Stimulated activated CD4-positive, alpha-beta T cell treated with anti-CD3 and anti-CD28 coated beads, Interleukin-1b, Interleukin-23, amount 100 ng/mL, for 1 hour (primary cell): ENCODE measurements at regions not wholly inside any gene's neighbourhood (a gene's known extent, or its start where the extent isn't known, plus 50 kb on each side); places are given as distances from the start of the nearest gene placed in this dataset.

Source experiments
- DNase-seq, 2 donors: peaks; one replicate each; pipeline ENCODE4 v3.0.0-alpha.2; 2020; ENCODE audit warnings: low read depth in 2 of 2

- no peak for DNase-seq
These were observed 193.3 kb downstream of the CD47 start for GRCh38 chr3:107897471-107898061.

GRCh38 chr3:107894998-107895397 lies 195.8 kb downstream of the CD47 start:
- DNase-seq: no peak

DNA sequence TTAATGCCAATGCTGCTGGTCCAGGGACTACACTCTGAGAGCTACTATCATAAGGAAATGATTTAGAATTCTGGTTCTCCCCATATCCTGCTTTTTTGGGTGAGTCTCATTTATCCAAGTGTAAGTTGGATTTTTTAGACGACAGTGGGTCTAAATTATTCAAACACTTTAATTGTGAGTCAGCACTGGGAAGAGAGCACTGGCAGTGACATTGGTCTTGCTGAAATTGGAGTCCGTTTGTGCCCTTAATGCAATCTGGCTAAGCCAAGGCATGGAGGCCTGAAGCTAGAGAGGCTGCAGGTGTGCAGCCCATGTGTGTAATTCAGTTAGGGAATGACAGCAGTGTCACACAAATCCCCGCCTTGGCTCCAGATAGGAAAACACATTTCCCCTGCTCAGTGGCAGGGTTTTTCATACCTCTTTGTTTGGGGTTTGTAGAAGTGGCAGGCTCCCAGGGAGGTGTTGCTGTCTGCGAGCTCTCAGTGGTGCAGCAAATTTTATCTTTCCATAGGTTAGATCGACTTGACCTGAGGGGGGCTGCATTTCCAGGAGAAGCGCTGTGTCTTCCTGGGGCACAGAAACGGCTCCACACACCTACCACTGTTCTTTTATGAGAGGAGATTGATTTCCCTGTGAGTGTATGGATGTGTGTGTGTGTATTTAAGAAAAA lies 197.7 kb downstream of the CD47 start:
- DNase-seq: no peak

DNA sequence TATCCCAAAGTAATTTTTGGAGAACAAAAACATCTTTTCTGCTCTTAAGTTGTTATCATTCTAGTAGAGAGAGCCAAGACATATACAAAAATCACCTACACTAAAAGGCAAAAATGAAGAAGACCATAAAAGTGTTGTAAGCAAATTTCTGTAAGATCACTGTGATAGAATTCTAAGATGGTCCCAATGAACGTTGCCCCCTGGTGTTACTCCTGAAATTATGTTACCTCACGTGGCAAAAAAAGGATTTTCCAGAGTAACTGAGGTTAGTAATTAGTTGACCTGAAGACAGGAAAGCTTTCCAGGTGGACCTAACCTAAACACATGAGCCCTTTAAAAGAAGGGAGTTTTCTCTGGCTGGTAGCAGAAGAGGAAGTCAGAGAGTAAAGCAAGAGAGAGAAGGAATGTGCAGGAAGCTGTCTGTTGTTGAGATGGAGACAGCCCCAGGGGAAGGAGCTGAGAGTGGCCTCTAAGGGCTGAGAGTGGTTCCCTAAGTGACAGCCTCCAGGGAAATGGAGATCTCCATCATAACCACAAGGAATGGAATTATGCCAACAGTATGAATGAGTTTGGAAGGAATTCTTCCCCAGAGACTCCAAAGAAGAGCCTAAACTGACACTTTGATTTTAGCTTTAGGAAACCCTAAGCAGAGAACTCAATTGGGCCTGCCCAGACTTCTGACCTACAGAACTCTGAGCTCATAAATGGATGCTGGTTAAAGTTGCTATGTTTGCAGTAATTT lies 205.9 kb downstream of the CD47 start:
- no peak for DNase-seq

DNA sequence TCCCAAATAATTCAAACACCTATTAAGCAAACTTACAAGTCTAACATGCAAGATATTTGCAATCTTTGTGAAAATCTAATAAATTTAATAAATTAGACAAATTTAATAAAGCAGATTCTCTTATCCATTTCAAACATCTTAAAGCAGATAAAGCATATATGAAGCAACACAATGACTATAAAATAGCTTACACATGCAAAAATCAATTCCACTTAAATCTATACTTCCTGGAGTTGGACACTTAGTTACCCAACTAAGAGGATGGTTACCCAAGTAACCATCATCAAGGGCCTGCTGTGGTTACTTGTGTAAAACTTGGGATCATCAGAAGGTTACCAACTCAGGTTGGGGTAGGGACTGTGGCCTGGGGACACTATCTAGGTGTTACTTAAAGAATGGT lies 206.8 kb downstream of the CD47 start:
- no peak for DNase-seq

DNA sequence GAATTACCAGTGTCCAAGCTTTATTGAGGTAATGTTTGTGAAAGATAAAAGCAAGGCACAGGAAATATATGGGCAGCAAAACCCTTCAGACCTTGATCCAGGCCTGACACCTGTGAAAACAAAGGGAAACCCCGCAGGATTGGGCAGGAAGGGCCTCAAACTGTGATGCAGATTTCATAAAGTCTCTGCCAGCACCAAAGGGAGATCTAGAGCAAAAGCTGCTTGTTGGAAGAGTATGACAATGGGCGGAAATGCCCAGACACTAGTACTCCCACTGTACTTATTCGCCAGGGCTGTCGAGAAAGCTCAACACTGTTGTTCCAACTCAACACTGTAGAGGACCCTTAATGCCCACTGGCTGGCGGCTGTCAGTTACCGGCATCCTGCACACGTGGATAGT lies 207.9 kb downstream of the CD47 start:
- no peak for DNase-seq

DNA sequence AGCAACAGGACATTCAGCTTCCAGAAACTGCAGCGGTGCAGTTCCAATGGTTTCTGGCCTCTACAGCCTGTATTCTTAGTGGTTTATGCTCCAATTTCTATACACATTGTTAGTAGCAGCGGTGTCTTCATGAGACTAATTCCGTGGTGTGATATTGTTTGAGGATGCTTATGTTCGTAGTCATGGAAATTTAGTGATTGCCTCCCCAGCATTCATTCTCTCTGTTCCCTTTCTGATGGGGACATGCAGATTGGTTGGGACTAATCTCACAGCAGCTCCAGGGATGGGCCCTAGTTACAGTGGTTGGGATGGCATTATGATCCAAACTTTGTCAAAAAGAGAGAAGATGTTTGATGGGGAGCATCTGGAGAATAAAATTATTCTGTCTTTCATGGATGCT lies 208.6 kb downstream of the CD47 start:
- DNase-seq: no peak

DNA sequence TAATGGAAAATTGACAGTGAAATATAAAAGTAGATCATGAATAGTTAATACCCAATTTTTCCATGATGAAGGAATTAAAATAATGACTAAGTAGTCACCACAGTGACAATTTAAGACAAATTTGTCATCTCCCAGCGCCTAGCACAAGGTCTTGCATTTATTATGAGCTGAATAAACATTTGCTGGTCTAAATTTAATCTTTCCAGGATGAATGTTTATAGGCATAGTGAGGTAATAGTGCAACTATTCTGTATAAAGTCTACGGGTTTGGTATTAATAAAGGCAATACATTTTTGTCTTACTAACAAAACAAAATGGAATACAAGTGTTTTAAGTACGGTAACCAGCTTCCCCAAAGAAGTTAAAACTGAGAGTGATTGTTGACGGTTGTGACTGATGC lies 209.3 kb downstream of the CD47 start:
- DNase-seq: no peak

- no peak for DNase-seq
These were observed 210.1 kb downstream of the CD47 start for GRCh38 chr3:107880702-107881101.

GRCh38 chr3:107877936-107878335 lies 212.9 kb downstream of the CD47 start:
- DNase-seq: no peak

DNA sequence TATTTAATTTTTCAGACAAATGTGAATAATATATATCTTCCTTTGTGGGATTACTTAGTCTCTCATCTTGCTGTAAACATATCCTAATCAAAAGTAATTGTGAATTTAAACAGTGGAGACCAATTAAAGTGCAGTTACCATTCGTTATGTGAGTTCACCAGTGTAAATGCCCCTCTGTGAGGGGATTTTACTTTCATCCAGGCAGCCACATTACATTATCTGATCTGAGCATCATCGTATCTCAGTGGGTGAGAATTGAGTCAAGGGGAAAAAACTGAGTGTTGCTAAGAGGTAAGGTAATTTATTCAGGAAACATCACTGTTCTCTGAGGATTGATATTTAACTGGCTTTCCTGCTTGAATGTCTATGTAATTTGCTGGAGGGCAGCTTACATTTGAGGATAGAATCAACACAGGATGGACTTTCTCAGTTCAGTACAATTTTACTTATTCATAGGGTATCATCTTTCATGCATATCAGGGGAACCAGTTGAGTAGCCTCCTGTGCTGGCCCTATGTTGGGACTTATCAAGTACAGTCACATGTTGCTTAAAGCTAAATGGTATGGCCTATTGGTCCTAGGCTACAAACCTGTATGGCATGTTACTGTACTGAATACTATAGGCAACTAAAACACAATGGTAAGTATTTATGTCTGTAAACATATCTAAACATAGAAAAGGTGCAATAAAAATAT lies 219.7 kb downstream of the CD47 start:
- DNase-seq: no peak

DNA sequence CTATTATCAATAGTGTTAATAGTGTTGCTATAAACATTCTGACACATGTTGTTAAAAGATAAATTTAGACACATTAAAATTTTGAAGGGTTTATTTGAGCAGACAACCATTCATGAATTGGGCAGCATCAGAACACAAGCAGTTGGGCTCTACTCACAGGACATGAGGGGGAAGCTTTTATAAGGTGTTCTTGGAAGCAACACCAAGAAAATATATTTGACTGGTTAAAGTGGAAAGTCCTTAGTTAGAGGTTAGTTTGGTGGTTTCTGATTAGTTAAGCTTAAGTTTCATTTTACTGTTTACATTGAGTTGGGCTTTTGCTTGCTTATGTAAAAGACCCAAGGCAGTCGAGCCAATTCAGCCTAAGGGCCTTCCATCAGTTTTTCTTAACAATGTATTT lies 220.7 kb downstream of the CD47 start:
- no peak for DNase-seq

- DNase-seq: no peak
These were observed 222.4 kb downstream of the CD47 start for GRCh38 chr3:107868449-107868848.

DNA sequence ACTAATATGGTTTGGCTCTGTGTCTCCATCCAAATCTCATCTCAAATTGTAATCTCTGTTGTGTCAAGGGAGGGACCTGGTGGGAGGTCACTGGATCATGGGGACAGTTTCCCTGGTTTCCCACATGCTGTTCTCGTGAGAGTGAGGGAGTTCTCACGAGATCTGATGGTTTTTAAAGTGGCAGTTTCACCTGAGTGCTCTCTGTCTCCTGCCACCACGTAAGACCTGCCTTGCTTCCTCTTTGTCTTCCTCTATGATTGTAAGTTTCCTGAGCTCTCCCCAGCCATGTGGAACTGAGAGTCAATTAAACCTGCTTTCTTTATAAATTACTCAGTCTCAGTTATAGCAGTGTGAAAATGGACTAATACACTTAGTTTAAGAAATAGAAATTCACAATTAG lies 228.9 kb downstream of the CD47 start:
- DNase-seq: no peak

DNA sequence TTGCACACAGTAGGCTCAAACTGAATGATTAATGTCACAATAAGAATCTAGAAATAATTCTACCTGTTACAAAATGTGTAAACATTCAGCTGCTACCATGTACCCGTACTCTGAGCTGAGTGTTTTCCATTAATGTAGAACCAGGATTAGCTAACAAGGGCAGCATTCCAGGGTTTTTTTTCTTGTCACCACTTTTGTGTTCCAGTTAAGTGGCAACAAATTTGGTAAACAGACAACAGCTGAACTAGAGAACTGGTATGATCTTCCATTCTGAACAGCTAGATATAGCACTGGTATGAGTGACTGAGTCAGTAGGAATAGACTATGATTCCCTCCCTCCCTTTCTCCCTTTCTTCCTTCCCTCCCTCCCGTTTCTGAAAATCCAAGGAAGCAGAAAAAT lies 229.4 kb downstream of the CD47 start:
- DNase-seq: no peak
